H1 (cell line): ENCODE measurements at regions not wholly inside any gene's neighbourhood (a gene's known extent, or its start where the extent isn't known, plus 50 kb on each side); places are given as distances from the start of the nearest gene placed in this dataset.

Source experiments
- CTCF ChIA-PET: fragments of 300-600 bp; sonication (Branson Sonifier 250); formaldehyde crosslinking; loops from one replicate; lab custom pipeline; 2021; ENCODE audit not compliant: partially characterized antibody; lab: Charles Lee
- POLR2A ChIA-PET: fragments of 300-600 bp; sonication (Branson Sonifier 250); formaldehyde crosslinking; loops from one replicate; lab custom pipeline; 2021; ENCODE audit warnings: inconsistent platforms; ENCODE audit not compliant: partially characterized antibody; lab: Charles Lee
- DNase-seq, 2 experiments: peaks; one replicate each; pipeline versions ENCODE4 v3.0.0 to v3.0.0-alpha.2; 2010 to 2022; ENCODE audit warnings: low spot score in 2 of 2, low read depth in 1 of 2, mixed read lengths in 1 of 2
- FAIRE-seq: peaks from 2 replicates; lab custom pipeline; 2011; peaks lifted over from hg19 to GRCh38; lab: Jason Lieb, UNC
- H2AFZ ChIP-seq: 2 replicates; pipeline ENCODE4 v1.8.1; 2012; ENCODE audit warnings: low read length, inconsistent platforms
- H2AK5ac ChIP-seq: 2 replicates; pipeline ENCODE4 v1.6.1; 2013; ENCODE audit warnings: low read depth, low read length
- H2BK120ac ChIP-seq: replicated peaks from 2 replicates; pipeline ENCODE3; 2013; ENCODE audit warnings: low read depth, low read length, inconsistent platforms
- H2BK12ac ChIP-seq: 2 replicates; pipeline ENCODE4 v1.6.1; 2013; ENCODE audit warnings: low read depth, low read length
- H2BK15ac ChIP-seq: 2 replicates; pipeline ENCODE4 v1.6.1; 2013; ENCODE audit warnings: low read length
- H2BK20ac ChIP-seq: 2 replicates; pipeline ENCODE4 v1.6.1; 2013; ENCODE audit warnings: low read length
- H2BK5ac ChIP-seq: 2 replicates; pipeline ENCODE4 v1.6.1; 2013; ENCODE audit warnings: low read depth, low read length
- H3K14ac ChIP-seq: 2 replicates; pipeline ENCODE4 v1.6.1; 2013; ENCODE audit warnings: inconsistent platforms; ENCODE audit not compliant: insufficient read length
- H3K18ac ChIP-seq: 2 replicates; pipeline ENCODE4 v1.6.1; 2013; ENCODE audit warnings: low read length; ENCODE audit errors: extremely low read depth
- H3K23ac ChIP-seq: 2 replicates; pipeline ENCODE4 v1.6.1; 2013; ENCODE audit warnings: inconsistent platforms; ENCODE audit not compliant: insufficient read length
- H3K23me2 ChIP-seq: 2 replicates; pipeline ENCODE4 v1.6.1; 2013; ENCODE audit warnings: low read depth, low read length
- H3K27ac ChIP-seq: 2 replicates; pipeline ENCODE4 v1.6.1; 2011; ENCODE audit warnings: low read depth, low read length, inconsistent platforms
- H3K27me3 ChIP-seq, 4 experiments: replicated peaks in 1 of 4; 1 replicate in 1 of 4; 2 replicates in 3 of 4; pipeline versions ENCODE4 v1.6.1 to v1.8.1; 2011 to 2013; ENCODE audit warnings: low read length in 3 of 4, mild to moderate bottlenecking in 3 of 4, inconsistent platforms in 2 of 4, mixed read lengths in 2 of 4, moderate library complexity in 1 of 4; ENCODE audit not compliant: control insufficient read depth in 3 of 4, insufficient read depth in 3 of 4; ENCODE audit errors: extremely low read depth in 1 of 4
- H3K36me3 ChIP-seq, 4 experiments: 2 replicates each; pipeline versions ENCODE4 v1.6.1 to v1.8.1; 2011 to 2013; ENCODE audit warnings: mild to moderate bottlenecking in 4 of 4, low read length in 3 of 4, moderate library complexity in 2 of 4, control low read depth in 1 of 4, inconsistent platforms in 1 of 4; ENCODE audit not compliant: insufficient read depth in 4 of 4, control insufficient read depth in 2 of 4
- H3K4ac ChIP-seq: replicated peaks from 2 replicates; pipeline ENCODE3; 2013; ENCODE audit warnings: low read length, low read depth, mixed read lengths, inconsistent platforms; ENCODE audit not compliant: insufficient read length
- H3K4me1 ChIP-seq, 4 experiments: replicated peaks in 1 of 4; 1 replicate in 1 of 4; 2 replicates in 3 of 4; pipeline versions ENCODE4 v1.6.1 to v1.8.1; 2011 to 2013; ENCODE audit warnings: low read length in 3 of 4, inconsistent platforms in 2 of 4, mixed read lengths in 1 of 4; ENCODE audit not compliant: insufficient read depth in 4 of 4, control insufficient read depth in 3 of 4
- H3K4me2 ChIP-seq, 2 experiments: 2 replicates each; pipeline versions ENCODE4 v1.6.1 to v1.8.1; 2011 to 2013; ENCODE audit warnings: low read depth in 2 of 2, low read length in 2 of 2, control low read depth in 1 of 2, inconsistent platforms in 1 of 2, mild to moderate bottlenecking in 1 of 2; ENCODE audit not compliant: insufficient read depth in 1 of 2
- H3K4me3 ChIP-seq, 4 experiments: fragments of 200-600, 300-600 bp in 1 of 4; sonication (generic), shearing (Covaris generic), sonication (Bioruptor Twin) in 1 of 4; 2 replicates each; pipeline versions ENCODE4 v1.5.1 to v1.8.1; 2011 to 2016; ENCODE audit warnings: low read length in 4 of 4, low read depth in 3 of 4, control low read depth in 2 of 4, inconsistent platforms in 2 of 4, mild to moderate bottlenecking in 2 of 4, mixed read lengths in 1 of 4, moderate library complexity in 1 of 4; ENCODE audit not compliant: insufficient read depth in 2 of 4; ENCODE audit errors: extremely low read depth in 1 of 4
- H3K56ac ChIP-seq: replicated peaks from 2 replicates; pipeline ENCODE3; 2013; ENCODE audit warnings: low read depth, mild to moderate bottlenecking, mixed read lengths, low read length, inconsistent platforms; ENCODE audit not compliant: insufficient read length
- H3K79me1 ChIP-seq: 2 replicates; pipeline ENCODE4 v1.6.1; 2013; ENCODE audit warnings: low read depth, low read length, control low read depth
- H3K79me2 ChIP-seq, 2 experiments: 2 replicates each; pipeline versions ENCODE4 v1.6.1 to v1.8.1; 2012 to 2013; ENCODE audit warnings: low read length in 2 of 2, mild to moderate bottlenecking in 2 of 2, inconsistent platforms in 1 of 2; ENCODE audit not compliant: insufficient read depth in 2 of 2, control insufficient read depth in 1 of 2
- H3K9ac ChIP-seq, 4 experiments: replicated peaks in 1 of 4; 1 replicate in 1 of 4; 2 replicates in 3 of 4; pipeline versions ENCODE4 v1.6.1 to v1.8.1; 2011 to 2013; ENCODE audit warnings: low read depth in 3 of 4, low read length in 3 of 4, control low read depth in 2 of 4, mild to moderate bottlenecking in 2 of 4, moderate library complexity in 2 of 4, inconsistent platforms in 1 of 4; ENCODE audit errors: extremely low read depth in 1 of 4
- H3K9me3 ChIP-seq, 2 experiments: 2 replicates each; pipeline versions ENCODE4 v1.6.1 to v1.8.1; 2012 to 2013; ENCODE audit warnings: mild to moderate bottlenecking in 2 of 2, moderate library complexity in 2 of 2, control low read depth in 1 of 2, inconsistent platforms in 1 of 2, low read depth in 1 of 2, low read length in 1 of 2, mixed read lengths in 1 of 2; ENCODE audit not compliant: insufficient read depth in 2 of 2
- H4K20me1 ChIP-seq, 2 experiments: replicated peaks in 1 of 2; 2 replicates each; pipeline versions ENCODE3 to v1.8.1; 2011 to 2013; ENCODE audit warnings: inconsistent platforms in 2 of 2, low read length in 2 of 2, mild to moderate bottlenecking in 1 of 2; ENCODE audit not compliant: insufficient read depth in 2 of 2, control insufficient read depth in 1 of 2
- H4K5ac ChIP-seq: 2 replicates; pipeline ENCODE4 v1.6.1; 2013; ENCODE audit warnings: low read length, low read depth, mixed read lengths, inconsistent platforms; ENCODE audit not compliant: insufficient read length
- H4K8ac ChIP-seq: 2 replicates; pipeline ENCODE4 v1.8.0; 2013; ENCODE audit warnings: mild to moderate bottlenecking, moderate library complexity, low read length, inconsistent platforms; ENCODE audit not compliant: insufficient read depth; ENCODE audit errors: extremely low read depth
- H4K91ac ChIP-seq: replicated peaks from 2 replicates; pipeline ENCODE3; 2013; ENCODE audit warnings: low read length, mixed read lengths, inconsistent platforms; ENCODE audit not compliant: insufficient read length
- ATF2 ChIP-seq: IDR thresholded peaks from 2 replicates; pipeline ENCODE4 v1.6.1; 2012; ENCODE audit warnings: low read length, inconsistent platforms
- ATF3 ChIP-seq: IDR thresholded peaks from 2 replicates; pipeline ENCODE4 v1.6.1; 2011; ENCODE audit warnings: low read depth, mild to moderate bottlenecking, low read length; ENCODE audit not compliant: insufficient read depth
- CTBP2 ChIP-seq: IDR thresholded peaks from 2 replicates; pipeline ENCODE4 v1.7.0; 2011; ENCODE audit warnings: borderline replicate concordance, mild to moderate bottlenecking, moderate library complexity, mixed read lengths, low read length; ENCODE audit not compliant: insufficient read depth, insufficient read length
- FOSL1 ChIP-seq: IDR thresholded peaks from 2 replicates; pipeline ENCODE4 v1.6.1; 2011; ENCODE audit warnings: mild to moderate bottlenecking, low read depth, low read length, moderate library complexity; ENCODE audit not compliant: insufficient read depth
- JUN ChIP-seq: IDR thresholded peaks from 2 replicates; pipeline ENCODE4 v1.6.1; 2011; ENCODE audit warnings: low read depth, mild to moderate bottlenecking, improper control_type of control experiment, low read length
- JUND ChIP-seq: IDR thresholded peaks from 2 replicates; pipeline ENCODE4 v1.6.1; 2011; ENCODE audit warnings: mild to moderate bottlenecking, improper control_type of control experiment, low read length
- NRF1 ChIP-seq: IDR thresholded peaks from 2 replicates; pipeline ENCODE4 v1.6.1; 2011; ENCODE audit warnings: mild to moderate bottlenecking, low read depth, low read length, improper control_type of control experiment
- POLR2A ChIP-seq, 2 experiments: IDR thresholded peaks; 1 replicate in 1 of 2; 2 replicates in 1 of 2; pipeline ENCODE4 v1.6.1; 2011; ENCODE audit warnings: low read depth in 2 of 2, low read length in 2 of 2, mild to moderate bottlenecking in 2 of 2; ENCODE audit errors: control extremely low read depth in 1 of 2
- SP4 ChIP-seq: IDR thresholded peaks from 2 replicates; pipeline ENCODE4 v1.6.1; 2012; ENCODE audit warnings: low read length, inconsistent platforms
- TAF7 ChIP-seq: optimal IDR thresholded peaks from 2 replicates; pipeline ENCODE3; 2011; ENCODE audit warnings: low read depth, mild to moderate bottlenecking, inconsistent platforms, low read length, moderate library complexity, borderline replicate concordance
- WGBS, 2 experiments: shearing (Covaris generic) in 1 of 2; methylation state at CpG; one replicate each; pipeline versions ENCODE4 v1.1.6 to v1.1.7; 2013 to 2015; ENCODE audit warnings: low lambda C conversion rate in 2 of 2, mixed read lengths in 2 of 2, inconsistent platforms in 1 of 2, low coverage in 1 of 2, missing lambda C conversion rate in 1 of 2; ENCODE audit not compliant: insufficient replicate concordance in 2 of 2, insufficient coverage in 1 of 2, insufficient read length in 1 of 2; ENCODE audit errors: extremely low coverage in 1 of 2, missing lambda C conversion rate in 1 of 2; 5-methylcytosine and 5-hydroxymethylcytosine counted together

DNA sequence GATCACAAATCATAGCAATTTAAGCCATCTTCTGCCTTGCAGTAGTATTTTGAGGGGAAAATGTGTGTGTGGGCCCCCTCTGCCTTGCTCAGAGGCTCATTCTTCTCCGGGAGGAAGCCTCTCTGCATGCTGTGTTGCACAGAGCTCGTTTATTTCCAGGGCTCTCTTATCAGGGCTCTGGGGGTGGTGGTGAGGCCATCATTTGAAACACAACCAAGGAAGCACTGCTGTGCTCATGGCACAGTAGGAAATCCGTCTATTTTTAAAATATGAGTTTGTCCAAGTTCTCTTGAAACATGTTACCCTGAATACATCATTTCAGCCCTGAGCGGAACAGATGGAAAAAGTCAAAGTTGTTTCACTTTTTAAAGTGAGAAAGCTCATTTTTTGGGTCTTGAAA is 369.0 kb upstream of the CFAP20DC start:
- Histone ChIP-seq H3K23me2 (no peaks in the 10 kb centered on the region), H3K56ac (no peak overlapping the region), H3K36me3 (no peaks in the 10 kb centered on the region), H3K23ac (no peak overlapping the region), H3K27me3 (no peaks in the 10 kb centered on the region), H2BK5ac (no peak overlapping the region), H3K9ac (no peak overlapping the region), H4K20me1 (no peaks in the 10 kb centered on the region), H3K4me2 (no peak overlapping the region), H2BK12ac (no peak overlapping the region), H2AK5ac (no peak overlapping the region), H2AFZ (no peak overlapping the region), H3K4me1 (no peaks in the 10 kb centered on the region; a peak in 1 of 7 replicates), H2BK15ac (no peak overlapping the region), H4K5ac (no peak overlapping the region), H3K79me2 (no peaks in the 10 kb centered on the region), H3K4me3 (no peak overlapping the region), H2BK20ac (no peak overlapping the region), H3K27ac (no peak overlapping the region), H3K4ac (no peak overlapping the region), H4K8ac (no peak overlapping the region), H2BK120ac (no peak overlapping the region), H3K79me1 (no peaks in the 10 kb centered on the region), H4K91ac (no peak overlapping the region), H3K18ac (no peak overlapping the region), H3K9me3 (no peaks in the 10 kb centered on the region), H3K14ac (no peak overlapping the region)
- POLR2A ChIA-PET: no interaction called here
- DNase-seq (no peak), FAIRE-seq (no peak)
- CTCF ChIA-PET: interaction anchor here (1.1 to 1.4 kb wide), 2 partner anchors 10 to 14 kb away, joined by 3 read pairs; no protein-coding TSS in a partner anchor
- 66% methylated on average over 4 of the region's 4 CpGs; no CpG with 5 or more reads in 1 of the 2 experiments for WGBS, 2 experiments
- TF ChIP-seq POLR2A (IDR thresholded peaks at IDR 0.05; ENCODE audit: control extremely low read depth in 1 of 2, low read depth in 2 of 2, low read length in 2 of 2) (no peak), CTBP2 (no peak), ATF2 (no peak), SP4 (no peak), NRF1 (no peak), ATF3 (no peak), JUN (no peak), JUND (no peak), FOSL1 (no peak), TAF7 (no peak)
